ENCODE measurements at regions not wholly inside any gene's neighbourhood (a gene's known extent, or its start where the extent isn't known, plus 50 kb on each side); places are given as distances from the start of the nearest gene placed in this dataset.

- BruUV-seq (replicated peaks), result no TSS peak
- Histone ChIP-seq H3K9ac (replicated peaks; ENCODE audit: extremely low read depth, insufficient read depth, low read length) (no peak overlapping the region), H3K27ac (ENCODE audit: insufficient read depth, low read depth, low read length) (no peak overlapping the region), H3K79me2 (ENCODE audit: control insufficient read depth, insufficient read depth, low read length) (no peaks in the 10 kb centered on the region), H3K36me3 (ENCODE audit: control insufficient read depth in 2 of 2, extremely low read depth in 1 of 2, insufficient read depth in 2 of 2, low read length in 2 of 2) (no peaks in the 10 kb centered on the region), H3K27me3 (ENCODE audit: control insufficient read depth in 2 of 2, insufficient read depth in 2 of 2, low read length in 2 of 2) (no peaks in the 10 kb centered on the region), H3K4me3 (replicated peaks in 1 of 3; ENCODE audit: insufficient read depth in 1 of 3, low read depth in 1 of 3, low read length in 3 of 3) (no peak overlapping the region), H3K4me1 (ENCODE audit: control insufficient read depth, extremely low read depth, insufficient read depth, low read length) (no peaks in the 10 kb centered on the region), H4K20me1 (replicated peaks; ENCODE audit: control insufficient read depth, extremely low read depth, insufficient read depth, low read length) (no peaks in the 10 kb centered on the region), H3K9me1 (replicated peaks; ENCODE audit: control insufficient read depth, extremely low read depth, insufficient read depth, low read length) (no peaks in the 10 kb centered on the region), H3K9me3 (replicated peaks; ENCODE audit: control insufficient read depth, insufficient read depth, low read length) (no peaks in the 10 kb centered on the region), H2AFZ (ENCODE audit: low read depth, low read length) (no peak overlapping the region), H3K4me2 (ENCODE audit: insufficient read depth, low read length) (no peak overlapping the region)
- ChIA-PET CTCF (no interaction called here), POLR2A (no interaction called here)
- dilution Hi-C loops (cut with MboI; ENCODE audit: extremely low pct_ligation_motif_present, low sequenced_read_pairs) (no loop called here), intact Hi-C loops (cut with micrococcal nuclease) (no loop called here)
- no peak for FAIRE-seq
- DNase-seq (ENCODE audit: low read depth, low spot score), result no peak
- TF ChIP-seq POLR2A (IDR thresholded peaks at IDR 0.05; ENCODE audit: low read depth, low read length), result no peak
- no peak for TF ChIP-seq MYC (IDR thresholded peaks at IDR 0.05; ENCODE audit: low read depth, low read length)
- TF ChIP-seq GATA2 (IDR thresholded peaks at IDR 0.05; ENCODE audit: insufficient read depth, insufficient read length, low read depth, low read length), result no peak
- TF ChIP-seq FOS (IDR thresholded peaks at IDR 0.05; ENCODE audit: borderline replicate concordance, insufficient read depth, low read length), result no peak
- TF ChIP-seq, protein P1, sequence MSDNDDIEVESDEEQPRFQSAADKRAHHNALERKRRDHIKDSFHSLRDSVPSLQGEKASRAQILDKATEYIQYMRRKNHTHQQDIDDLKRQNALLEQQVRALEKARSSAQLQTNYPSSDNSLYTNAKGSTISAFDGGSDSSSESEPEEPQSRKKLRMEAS (IDR thresholded peaks at IDR 0.05; ENCODE audit: insufficient read depth, insufficient read length), result no peak
- TF ChIP-seq, protein P2, sequence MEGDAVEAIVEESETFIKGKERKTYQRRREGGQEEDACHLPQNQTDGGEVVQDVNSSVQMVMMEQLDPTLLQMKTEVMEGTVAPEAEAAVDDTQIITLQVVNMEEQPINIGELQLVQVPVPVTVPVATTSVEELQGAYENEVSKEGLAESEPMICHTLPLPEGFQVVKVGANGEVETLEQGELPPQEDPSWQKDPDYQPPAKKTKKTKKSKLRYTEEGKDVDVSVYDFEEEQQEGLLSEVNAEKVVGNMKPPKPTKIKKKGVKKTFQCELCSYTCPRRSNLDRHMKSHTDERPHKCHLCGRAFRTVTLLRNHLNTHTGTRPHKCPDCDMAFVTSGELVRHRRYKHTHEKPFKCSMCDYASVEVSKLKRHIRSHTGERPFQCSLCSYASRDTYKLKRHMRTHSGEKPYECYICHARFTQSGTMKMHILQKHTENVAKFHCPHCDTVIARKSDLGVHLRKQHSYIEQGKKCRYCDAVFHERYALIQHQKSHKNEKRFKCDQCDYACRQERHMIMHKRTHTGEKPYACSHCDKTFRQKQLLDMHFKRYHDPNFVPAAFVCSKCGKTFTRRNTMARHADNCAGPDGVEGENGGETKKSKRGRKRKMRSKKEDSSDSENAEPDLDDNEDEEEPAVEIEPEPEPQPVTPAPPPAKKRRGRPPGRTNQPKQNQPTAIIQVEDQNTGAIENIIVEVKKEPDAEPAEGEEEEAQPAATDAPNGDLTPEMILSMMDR (IDR thresholded peaks at IDR 0.05; ENCODE audit: extremely low read depth in 1 of 2, insufficient read depth in 1 of 2, low read depth in 1 of 2, low read length in 2 of 2), result no peak
- no peak for TF ChIP-seq EZH2 (IDR thresholded peaks at IDR 0.05; ENCODE audit: borderline replicate concordance, low read depth, low read length, severe bottlenecking)
- TF ChIP-seq JUN (IDR thresholded peaks at IDR 0.05; ENCODE audit: borderline replicate concordance, insufficient read depth, insufficient read length, low read depth), result no peak
- TF ChIP-seq POLR2AphosphoS5 (IDR thresholded peaks at IDR 0.05; ENCODE audit: insufficient read depth, low read depth, low read length), result no peak
Measured at GRCh38 chr1:103986792-103987191, 237.1 kb downstream of the AMY1C start.

All from endothelial cell of umbilical vein (primary cell).